ENCODE measurements at regions not wholly inside any gene's neighbourhood (a gene's known extent, or its start where the extent isn't known, plus 50 kb on each side); places are given as distances from the start of the nearest gene placed in this dataset.

GRCh38 chr4:115780835-115781234 is 667.4 kb upstream of the NDST4 start:
- Histone ChIP-seq H3K4me2 (ENCODE audit: low read depth, low read length) (no peak overlapping the region), H3K27ac (ENCODE audit: low read length) (no peak overlapping the region), H3K9me2 (replicated peaks; ENCODE audit: insufficient read depth, low read length) (no peaks in the 10 kb centered on the region), H3K4me1 (ENCODE audit: low read length) (no peaks in the 10 kb centered on the region), H3K9ac (ENCODE audit: low read length) (no peak overlapping the region), H3K9me3 (replicated peaks; ENCODE audit: insufficient read depth, low read length) (no peaks in the 10 kb centered on the region), H3K79me2 (ENCODE audit: low read length) (no peaks in the 10 kb centered on the region), H3K36me3 (replicated peaks; ENCODE audit: insufficient read depth, low read length) (no peaks in the 10 kb centered on the region), H3K4me3 (ENCODE audit: low read length) (no peak overlapping the region), H2AFZ (ENCODE audit: low read length) (no peak overlapping the region), H3K27me3 (replicated peaks; ENCODE audit: insufficient read depth, low read length) (no peaks in the 10 kb centered on the region), H3F3A (ENCODE audit: insufficient read depth, low read length) (no peaks in the 10 kb centered on the region), H4K20me1 (ENCODE audit: insufficient read depth, low read length) (no peaks in the 10 kb centered on the region)
- TF ChIP-seq CTCF (IDR thresholded peaks at IDR 0.05; ENCODE audit: low read length) (no peak), EZH2 (optimal IDR thresholded peaks at IDR 0.05; ENCODE audit: low read depth, low read length) (no peak), EZH2phosphoT487 (IDR thresholded peaks at IDR 0.05; ENCODE audit: low read length) (no peak)
- DNase-seq, result no peak

GRCh38 chr4:115780268-115780667 is 666.8 kb upstream of the NDST4 start:
- no peaks in the 10 kb centered on the region for H3K4me1 ChIP-seq (ENCODE audit: low read length)
- no peak for DNase-seq
- no peaks in the 10 kb centered on the region for H3K79me2 ChIP-seq (ENCODE audit: low read length)
- H2AFZ ChIP-seq (ENCODE audit: low read length), result no peak overlapping the region
- H3F3A ChIP-seq (ENCODE audit: insufficient read depth, low read length), result no peaks in the 10 kb centered on the region
- no peak overlapping the region for H3K9ac ChIP-seq (ENCODE audit: low read length)
- H3K27ac ChIP-seq (ENCODE audit: low read length), result no peak overlapping the region
- no peaks in the 10 kb centered on the region for H3K9me2 ChIP-seq (replicated peaks; ENCODE audit: insufficient read depth, low read length)
- no peak overlapping the region for H3K4me2 ChIP-seq (ENCODE audit: low read depth, low read length)
- H3K9me3 ChIP-seq (replicated peaks; ENCODE audit: insufficient read depth, low read length), result no peaks in the 10 kb centered on the region
- no peak overlapping the region for H3K4me3 ChIP-seq (ENCODE audit: low read length)
- TF ChIP-seq EZH2 (optimal IDR thresholded peaks at IDR 0.05; ENCODE audit: low read depth, low read length), result no peak
- no peak for TF ChIP-seq EZH2phosphoT487 (IDR thresholded peaks at IDR 0.05; ENCODE audit: low read length)
- no peak for TF ChIP-seq CTCF (IDR thresholded peaks at IDR 0.05; ENCODE audit: low read length)
- H3K36me3 ChIP-seq (replicated peaks; ENCODE audit: insufficient read depth, low read length), result no peaks in the 10 kb centered on the region
- no peaks in the 10 kb centered on the region for H4K20me1 ChIP-seq (ENCODE audit: insufficient read depth, low read length)
- H3K27me3 ChIP-seq (replicated peaks; ENCODE audit: insufficient read depth, low read length), result no peaks in the 10 kb centered on the region

GRCh38 chr4:115770046-115770543 is 656.7 kb upstream of the NDST4 start:
- Histone ChIP-seq H3F3A (ENCODE audit: insufficient read depth, low read length) (no peaks in the 10 kb centered on the region), H3K27me3 (replicated peaks; ENCODE audit: insufficient read depth, low read length) (no peaks in the 10 kb centered on the region), H3K4me3 (ENCODE audit: low read length) (no peak overlapping the region), H4K20me1 (ENCODE audit: insufficient read depth, low read length) (no peaks in the 10 kb centered on the region), H3K36me3 (replicated peaks; ENCODE audit: insufficient read depth, low read length) (no peaks in the 10 kb centered on the region), H3K4me1 (ENCODE audit: low read length) (no peaks in the 10 kb centered on the region), H3K9me3 (replicated peaks; ENCODE audit: insufficient read depth, low read length) (no peaks in the 10 kb centered on the region), H3K9me2 (replicated peaks; ENCODE audit: insufficient read depth, low read length) (no peaks in the 10 kb centered on the region), H3K4me2 (ENCODE audit: low read depth, low read length) (no peak overlapping the region), H3K9ac (ENCODE audit: low read length) (no peak overlapping the region), H3K79me2 (ENCODE audit: low read length) (no peaks in the 10 kb centered on the region), H3K27ac (ENCODE audit: low read length) (no peak overlapping the region), H2AFZ (ENCODE audit: low read length) (no peak overlapping the region)
- TF ChIP-seq CTCF (IDR thresholded peaks at IDR 0.05; ENCODE audit: low read length) (no peak), EZH2phosphoT487 (IDR thresholded peaks at IDR 0.05; ENCODE audit: low read length) (no peak), EZH2 (optimal IDR thresholded peaks at IDR 0.05; ENCODE audit: low read depth, low read length) (no peak)
- no peak for DNase-seq

Data from MM.1S (cell line).